T47D (cell line): ENCODE measurements at regions not wholly inside any gene's neighbourhood (a gene's known extent, or its start where the extent isn't known, plus 50 kb on each side); places are given as distances from the start of the nearest gene placed in this dataset.

Experiments used
- DNase-seq, 2 experiments: peaks; one replicate each; pipeline versions ENCODE4 v3.0.0 to v3.0.0-alpha.2; 2011 to 2012; ENCODE audit warnings: low read depth in 1 of 2, low spot score in 1 of 2
- JUND ChIP-seq: IDR thresholded peaks from 2 replicates; pipeline ENCODE4 v1.6.1; 2012; ENCODE audit warnings: low read depth
- in situ Hi-C: cut with HindIII; loops from 2 replicates; pipeline ENCODE4 v1.10.0; 2016; ENCODE audit warnings: low sequenced_read_pairs, low pct_unique_long_range_greater_than_20kb

GRCh38 chr10:107502229-107502985 is 337.9 kb upstream of the SORCS1 start:
- in situ Hi-C loops, result no loop called here
- TF ChIP-seq JUND, result no peak
- DNase-seq, result no peak

DNA sequence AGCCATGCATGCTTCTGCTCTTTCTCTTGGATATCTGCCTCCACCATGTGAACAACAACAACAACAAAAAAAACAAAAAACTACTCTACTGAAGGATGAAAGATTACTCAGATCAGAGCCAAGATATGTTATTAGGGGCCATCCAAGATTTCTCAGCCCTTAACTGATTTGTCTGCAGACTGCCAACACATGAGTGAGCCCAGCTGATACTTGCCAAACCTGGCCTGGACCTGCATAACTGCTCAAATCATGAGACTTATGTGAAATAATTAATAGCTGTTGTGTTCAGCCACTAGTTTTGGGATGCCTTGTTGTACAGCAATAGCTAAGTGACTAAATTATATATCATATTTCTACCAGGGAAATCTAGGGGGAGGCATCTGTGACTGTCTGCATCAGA is 334.5 kb upstream of the SORCS1 start:
- TF ChIP-seq JUND, result no peak
- DNase-seq, result no peak
- in situ Hi-C loops, result no loop called here

- no peak for DNase-seq
- in situ Hi-C loops, result no loop called here
- no peak for TF ChIP-seq JUND
Observed at GRCh38 chr10:107497024-107497423, 332.5 kb upstream of the SORCS1 start.

GRCh38 chr10:107496594-107496993 is 332.1 kb upstream of the SORCS1 start:
- in situ Hi-C loops, result no loop called here

DNA sequence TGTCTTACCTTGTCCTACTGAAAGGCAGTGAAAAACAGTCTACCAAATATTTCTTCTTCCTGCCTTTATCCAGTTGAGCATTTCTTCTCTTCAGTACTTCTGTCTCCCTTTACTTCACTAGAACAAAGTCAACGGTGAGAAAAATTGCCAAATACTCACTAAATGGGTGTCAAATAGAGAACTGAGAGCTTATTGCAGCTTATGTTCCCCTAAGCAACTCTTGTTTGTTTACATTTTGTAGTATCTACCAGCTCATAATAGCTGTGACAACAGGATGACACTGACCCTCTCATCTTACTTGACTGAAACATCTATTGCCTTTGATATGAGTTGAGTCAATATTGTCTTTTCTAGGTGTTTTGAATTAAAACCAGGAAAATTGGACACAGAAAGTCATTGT is 327.9 kb upstream of the SORCS1 start:
- in situ Hi-C loops, result no loop called here
- TF ChIP-seq JUND, result no peak
- DNase-seq, result no peak

More at GRCh38 chr10:107496594-107496993, 332.1 kb upstream of the SORCS1 start:
- no peak for TF ChIP-seq JUND
- DNase-seq, result no peak

GRCh38 chr10:107490389-107490788 is 325.9 kb upstream of the SORCS1 start:
- no peak for TF ChIP-seq JUND
- DNase-seq, result no peak
- in situ Hi-C loops, result no loop called here

- DNase-seq, result no peak
- no peak for TF ChIP-seq JUND
- in situ Hi-C loops, result no loop called here
Observed at GRCh38 chr10:107487284-107487683, 322.8 kb upstream of the SORCS1 start.

DNA sequence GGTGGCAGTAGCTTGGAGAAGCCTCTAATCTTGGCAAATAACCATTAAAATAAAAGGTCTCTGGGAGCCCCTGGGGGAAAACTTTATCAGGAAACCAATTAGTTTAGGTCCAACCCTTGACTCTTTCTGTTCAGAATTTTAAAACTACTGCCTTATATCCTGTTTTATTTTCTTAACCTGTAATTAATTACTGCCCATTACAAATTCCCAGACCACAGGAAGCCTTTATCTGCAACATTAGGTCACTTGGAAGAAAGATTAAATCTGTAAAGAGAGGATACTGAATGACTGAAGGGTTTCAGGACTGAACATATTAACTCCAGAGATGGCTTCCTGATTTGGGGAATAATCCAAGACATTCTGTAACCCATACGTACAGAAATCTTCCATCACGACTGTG is 320.5 kb upstream of the SORCS1 start:
- TF ChIP-seq JUND, result no peak
- DNase-seq, result no peak
- in situ Hi-C loops, result no loop called here

DNA sequence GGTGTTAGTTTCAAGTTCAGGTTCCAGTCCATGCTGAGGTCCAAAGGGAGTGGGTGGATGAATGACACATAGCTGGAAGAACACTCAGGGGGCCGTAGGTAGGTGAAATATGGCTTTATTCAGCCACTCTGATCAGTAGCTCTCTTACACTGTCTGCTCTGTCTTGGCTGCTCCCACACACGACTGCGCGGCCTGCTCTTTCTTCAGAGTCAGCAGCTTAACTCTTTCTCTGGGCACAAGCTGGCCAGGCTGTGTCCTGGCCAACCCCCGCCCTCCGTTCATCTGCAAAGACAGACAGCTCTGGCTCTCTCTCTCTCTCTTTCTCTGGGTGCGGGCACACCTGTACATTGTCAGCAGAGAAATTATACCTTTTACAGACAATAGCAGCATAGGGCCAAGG is 317.4 kb upstream of the SORCS1 start:
- in situ Hi-C loops, result no loop called here
- TF ChIP-seq JUND, result no peak
- no peak for DNase-seq

- no peak for TF ChIP-seq JUND
- DNase-seq, result no peak
- in situ Hi-C loops, result no loop called here
Observed at GRCh38 chr10:107481224-107481623, 316.7 kb upstream of the SORCS1 start.

DNA sequence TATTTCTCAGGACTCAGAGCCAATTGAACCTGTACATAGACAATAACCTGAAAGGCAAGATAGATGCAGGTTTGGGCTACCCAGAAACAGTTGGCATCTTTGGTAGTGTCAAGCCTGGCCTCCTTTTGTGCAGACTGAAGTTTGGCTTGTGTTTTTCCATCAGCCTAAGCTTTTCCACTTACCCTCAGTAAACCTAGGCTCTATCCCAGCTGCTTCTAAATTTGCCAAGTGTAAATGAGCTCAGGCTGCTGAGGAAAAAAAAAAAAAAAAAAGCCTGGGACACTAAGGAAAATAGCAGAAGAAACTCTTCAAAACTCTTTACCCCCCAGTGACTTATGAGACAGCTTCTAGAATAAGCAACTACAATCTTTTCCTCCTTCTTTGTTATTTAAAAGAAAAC is 316.3 kb upstream of the SORCS1 start:
- DNase-seq, result no peak
- no peak for TF ChIP-seq JUND

GRCh38 chr10:107477266-107477665 is 312.8 kb upstream of the SORCS1 start:
- DNase-seq, result no peak
- in situ Hi-C loops, result no loop called here
- TF ChIP-seq JUND, result no peak

More for the DNA sequence above, 316.3 kb upstream of the SORCS1 start:
- in situ Hi-C loops, result no loop called here

- in situ Hi-C loops, result no loop called here
- no peak for DNase-seq
- TF ChIP-seq JUND, result no peak
Observed at GRCh38 chr10:107476408-107476807, 311.9 kb upstream of the SORCS1 start.

DNA sequence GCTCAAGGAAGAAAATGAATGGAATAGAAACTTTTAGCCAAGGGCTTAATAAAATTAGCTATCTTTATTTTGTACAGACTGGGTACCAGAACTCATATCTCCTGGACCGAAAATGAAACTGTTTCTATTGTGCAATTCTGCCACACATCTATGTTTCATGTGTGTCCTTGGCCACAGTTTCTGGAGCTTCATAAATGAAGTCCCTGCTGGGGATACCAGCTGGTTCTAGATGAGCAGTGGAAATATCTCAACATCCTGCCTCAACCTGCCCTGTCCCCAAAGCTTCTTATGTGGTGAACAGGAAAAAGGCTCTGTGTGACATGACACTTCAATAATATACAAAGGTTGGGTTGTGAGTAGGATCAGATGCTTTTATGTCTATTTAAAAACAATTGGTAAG is 310.1 kb upstream of the SORCS1 start:
- no peak for DNase-seq
- in situ Hi-C loops, result no loop called here

More for the DNA sequence above, 310.1 kb upstream of the SORCS1 start:
- TF ChIP-seq JUND, result no peak
